ENCODE measurements at regions not wholly inside any gene's neighbourhood (a gene's known extent, or its start where the extent isn't known, plus 50 kb on each side); places are given as distances from the start of the nearest gene placed in this dataset.

- H3K27ac Mint-ChIP-seq: no peak overlapping the region
Observed at GRCh38 chrX:63488546-63489373, 137.6 kb upstream of the SPIN4 start.

DNA sequence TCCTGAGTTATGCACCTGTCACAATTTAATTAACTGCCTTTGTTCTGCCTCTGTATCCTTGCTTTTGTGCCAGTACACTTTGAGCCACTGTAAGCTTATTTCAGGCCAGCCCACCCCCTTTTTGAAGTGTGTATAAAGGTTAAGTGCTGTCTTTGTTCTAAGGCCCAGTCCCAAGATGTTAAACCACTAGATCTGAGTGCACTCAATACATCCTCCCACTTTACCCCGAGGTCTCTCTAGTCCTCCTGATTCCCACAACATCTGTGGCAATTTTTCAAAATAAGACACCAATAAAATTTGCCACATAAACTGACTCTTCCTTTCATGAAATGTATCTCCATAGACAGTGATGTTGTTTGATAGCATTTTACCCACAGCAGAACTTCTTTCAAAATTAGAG is 124.1 kb upstream of the SPIN4 start:
- Histone ChIP-seq H3K4me1 (ENCODE audit: control insufficient read depth in 2 of 2, insufficient read depth in 2 of 2, low read length in 2 of 2) (no peaks in the 10 kb centered on the region), H3K36me3 (ENCODE audit: control insufficient read depth in 2 of 3, insufficient read depth in 3 of 3, low read length in 3 of 3) (peaks cover 0 to 12% (median 0%) of the 10 kb centered on the region in 3 experiments), H3K9me3 (ENCODE audit: control insufficient read depth in 2 of 3, low read length in 3 of 3) (peaks cover 0 to 25% (median 0%) of the 10 kb centered on the region in 3 experiments), H3K27ac (ENCODE audit: low read depth, low read length) (no peak overlapping the region), H3K27me3 (ENCODE audit: control insufficient read depth in 2 of 2, insufficient read depth in 2 of 2, low read length in 2 of 2) (no peaks in the 10 kb centered on the region), H3K4me3 (ENCODE audit: low read length) (no peak overlapping the region)
- peaks cover 0 to 63% (median 48%) of the 10 kb centered on the region in 5 donors for H3K36me3 Mint-ChIP-seq
- peaks cover 0 to 83% (median 38%) of the 10 kb centered on the region in 11 donors for H3K9me3 Mint-ChIP-seq
- ChIA-PET POLR2A (no interaction called here), CTCF (no interaction called here)
- H3K27ac Mint-ChIP-seq: no peak overlapping the region
- peaks cover 0 to 6% (median 0%) of the 10 kb centered on the region in 7 donors for H3K4me1 Mint-ChIP-seq
- intact Hi-C loops (cut with micrococcal nuclease): no loop called here
- no peaks in the 10 kb centered on the region for H3K27me3 Mint-ChIP-seq
- no peak for DNase-seq
- no peak overlapping the region for H3K4me3 Mint-ChIP-seq
- ATAC-seq: no peak

More at GRCh38 chrX:63488546-63489373, 137.6 kb upstream of the SPIN4 start:
- no peak for DNase-seq
- CTCF ChIA-PET: no interaction called here
- Mint-ChIP-seq H3K36me3 (peaks cover 4 to 65% (median 51%) of the 10 kb centered on the region in 5 donors), H3K27me3 (no peaks in the 10 kb centered on the region), H3K9me3 (peaks cover 0 to 63% (median 22%) of the 10 kb centered on the region in 11 donors), H3K4me3 (no peak overlapping the region), H3K4me1 (peaks cover 0 to 16% (median 9%) of the 10 kb centered on the region in 7 donors)
- H3K4me1 ChIP-seq (ENCODE audit: control insufficient read depth in 2 of 2, insufficient read depth in 2 of 2, low read length in 2 of 2): no peaks in the 10 kb centered on the region
- H3K27me3 ChIP-seq (ENCODE audit: control insufficient read depth in 2 of 2, insufficient read depth in 2 of 2, low read length in 2 of 2): no peaks in the 10 kb centered on the region
- no peak for ATAC-seq
- H3K36me3 ChIP-seq (ENCODE audit: control insufficient read depth in 2 of 3, insufficient read depth in 3 of 3, low read length in 3 of 3): no peaks in the 10 kb centered on the region
- POLR2A ChIA-PET: no interaction called here
- H3K4me3 ChIP-seq (ENCODE audit: low read length): no peak overlapping the region
- no peaks in the 10 kb centered on the region for H3K9me3 ChIP-seq (ENCODE audit: control insufficient read depth in 2 of 3, low read length in 3 of 3)
- intact Hi-C loops (cut with micrococcal nuclease): no loop called here
- no peak overlapping the region for H3K27ac ChIP-seq (ENCODE audit: low read depth, low read length)

DNA sequence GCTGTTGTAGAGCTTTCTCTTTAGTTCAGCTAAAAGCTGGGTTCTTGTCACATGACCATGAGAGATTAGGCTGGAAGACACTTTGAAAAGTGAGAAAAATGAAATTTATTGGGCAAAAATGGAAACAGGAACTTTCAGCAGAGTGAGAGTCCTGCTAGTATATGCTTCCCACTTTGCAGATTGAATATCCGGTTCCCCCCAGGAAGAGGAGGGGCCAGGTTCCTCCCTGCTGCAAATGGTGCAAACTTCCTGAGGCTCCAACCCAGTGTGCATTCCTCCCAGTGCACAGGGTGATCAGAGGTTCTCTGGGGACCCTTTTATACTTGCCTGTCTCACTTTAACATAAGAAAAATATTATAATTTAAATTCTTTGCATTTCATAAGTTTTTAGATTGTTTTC is 119.9 kb upstream of the SPIN4 start:
- POLR2A ChIA-PET: no interaction called here
- CTCF ChIA-PET: no interaction called here
- Histone ChIP-seq H3K4me1 (ENCODE audit: control insufficient read depth in 2 of 2, insufficient read depth in 2 of 2, low read length in 2 of 2) (no peaks in the 10 kb centered on the region), H3K27me3 (ENCODE audit: control insufficient read depth in 2 of 2, insufficient read depth in 2 of 2, low read length in 2 of 2) (no peaks in the 10 kb centered on the region), H3K9me3 (ENCODE audit: control insufficient read depth in 2 of 3, low read length in 3 of 3) (peaks cover 0 to 27% (median 0%) of the 10 kb centered on the region in 3 experiments), H3K36me3 (ENCODE audit: control insufficient read depth in 2 of 3, insufficient read depth in 3 of 3, low read length in 3 of 3) (peaks cover 0 to 6% (median 0%) of the 10 kb centered on the region in 3 experiments), H3K27ac (ENCODE audit: low read depth, low read length) (no peak overlapping the region), H3K4me3 (ENCODE audit: low read length) (no peak overlapping the region)
- intact Hi-C loops (cut with micrococcal nuclease): no loop called here
- H3K36me3 Mint-ChIP-seq: peaks cover 0 to 60% (median 32%) of the 10 kb centered on the region in 5 donors
- H3K4me1 Mint-ChIP-seq: no peaks in the 10 kb centered on the region
- no peaks in the 10 kb centered on the region for H3K27me3 Mint-ChIP-seq
- peaks cover 0 to 86% (median 31%) of the 10 kb centered on the region in 11 donors for H3K9me3 Mint-ChIP-seq
- DNase-seq (no peak), ATAC-seq (no peak)
- no peak overlapping the region for H3K27ac Mint-ChIP-seq
- H3K4me3 Mint-ChIP-seq: no peak overlapping the region

DNA sequence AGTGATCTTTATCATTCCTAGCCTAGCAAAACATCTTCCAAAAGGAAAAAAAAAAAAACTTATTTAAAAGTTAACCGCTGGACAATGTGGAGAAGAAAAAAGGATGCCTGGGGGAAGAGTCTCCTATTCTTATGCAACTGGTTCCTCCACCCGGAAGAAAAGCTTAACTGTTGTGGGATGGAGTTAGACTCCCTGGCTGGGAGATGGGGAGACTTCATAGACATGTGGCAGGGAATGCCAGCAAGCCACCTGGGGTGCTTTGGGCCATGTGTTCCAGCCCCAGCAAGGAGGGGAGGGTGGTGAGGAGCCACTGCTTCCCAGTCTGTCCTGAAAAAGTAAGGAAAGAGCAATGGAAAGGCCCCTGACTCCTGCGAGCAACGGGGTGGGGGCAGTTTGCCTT is 119.4 kb upstream of the SPIN4 start:
- ChIA-PET CTCF (no interaction called here), POLR2A (no interaction called here)
- intact Hi-C loops (cut with micrococcal nuclease): no loop called here
- Mint-ChIP-seq H3K4me3 (no peak overlapping the region), H3K27me3 (no peaks in the 10 kb centered on the region), H3K4me1 (no peaks in the 10 kb centered on the region), H3K27ac (no peak overlapping the region), H3K9me3 (peaks cover 0 to 81% (median 26%) of the 10 kb centered on the region in 11 donors), H3K36me3 (peaks cover 0 to 58% (median 30%) of the 10 kb centered on the region in 5 donors)
- ATAC-seq: no peak
- H3K27ac ChIP-seq (ENCODE audit: low read depth, low read length): no peak overlapping the region
- peaks cover 0 to 6% (median 0%) of the 10 kb centered on the region in 3 experiments for H3K36me3 ChIP-seq (ENCODE audit: control insufficient read depth in 2 of 3, insufficient read depth in 3 of 3, low read length in 3 of 3)
- H3K9me3 ChIP-seq (ENCODE audit: control insufficient read depth in 2 of 3, low read length in 3 of 3): peaks cover 0 to 22% (median 0%) of the 10 kb centered on the region in 3 experiments
- no peaks in the 10 kb centered on the region for H3K27me3 ChIP-seq (ENCODE audit: control insufficient read depth in 2 of 2, insufficient read depth in 2 of 2, low read length in 2 of 2)
- no peaks in the 10 kb centered on the region for H3K4me1 ChIP-seq (ENCODE audit: control insufficient read depth in 2 of 2, insufficient read depth in 2 of 2, low read length in 2 of 2)
- H3K4me3 ChIP-seq (ENCODE audit: low read length): no peak overlapping the region
- no peak for DNase-seq

- Mint-ChIP-seq H3K4me3 (no peak overlapping the region), H3K27ac (no peak overlapping the region), H3K27me3 (no peaks in the 10 kb centered on the region), H3K4me1 (no peaks in the 10 kb centered on the region), H3K36me3 (peaks cover 6 to 34% (median 25%) of the 10 kb centered on the region in 5 donors), H3K9me3 (peaks cover 0 to 61% (median 16%) of the 10 kb centered on the region in 11 donors)
- ATAC-seq (no peak), DNase-seq (no peak)
- H3K36me3 ChIP-seq (ENCODE audit: control insufficient read depth in 2 of 3, insufficient read depth in 3 of 3, low read length in 3 of 3): peaks cover 0 to 6% (median 0%) of the 10 kb centered on the region in 3 experiments
- intact Hi-C loops (cut with micrococcal nuclease): no loop called here
- H3K4me3 ChIP-seq (ENCODE audit: low read length): no peak overlapping the region
- peaks cover 0 to 15% (median 0%) of the 10 kb centered on the region in 3 experiments for H3K9me3 ChIP-seq (ENCODE audit: control insufficient read depth in 2 of 3, low read length in 3 of 3)
- no peak overlapping the region for H3K27ac ChIP-seq (ENCODE audit: low read depth, low read length)
- ChIA-PET CTCF (no interaction called here), POLR2A (no interaction called here)
- H3K4me1 ChIP-seq (ENCODE audit: control insufficient read depth in 2 of 2, insufficient read depth in 2 of 2, low read length in 2 of 2): no peaks in the 10 kb centered on the region
- no peaks in the 10 kb centered on the region for H3K27me3 ChIP-seq (ENCODE audit: control insufficient read depth in 2 of 2, insufficient read depth in 2 of 2, low read length in 2 of 2)
Observed at GRCh38 chrX:63466690-63467089, 115.6 kb upstream of the SPIN4 start.

GRCh38 chrX:63458981-63459380 is 107.8 kb upstream of the SPIN4 start:
- H3K4me3 Mint-ChIP-seq: no peak overlapping the region
- peaks cover 0 to 54% (median 25%) of the 10 kb centered on the region in 11 donors for H3K9me3 Mint-ChIP-seq
- H3K36me3 ChIP-seq (ENCODE audit: control insufficient read depth in 2 of 3, insufficient read depth in 3 of 3, low read length in 3 of 3): no peaks in the 10 kb centered on the region
- CTCF ChIA-PET: no interaction called here
- ATAC-seq: no peak
- POLR2A ChIA-PET: no interaction called here
- H3K4me1 ChIP-seq (ENCODE audit: control insufficient read depth in 2 of 2, insufficient read depth in 2 of 2, low read length in 2 of 2): no peaks in the 10 kb centered on the region
- no peaks in the 10 kb centered on the region for H3K27me3 Mint-ChIP-seq
- no peak for DNase-seq
- intact Hi-C loops (cut with micrococcal nuclease): no loop called here
- H3K27ac ChIP-seq (ENCODE audit: low read depth, low read length): no peak overlapping the region
- no peak overlapping the region for H3K27ac Mint-ChIP-seq
- peaks cover 2 to 42% (median 31%) of the 10 kb centered on the region in 5 donors for H3K36me3 Mint-ChIP-seq
- H3K27me3 ChIP-seq (ENCODE audit: control insufficient read depth in 2 of 2, insufficient read depth in 2 of 2, low read length in 2 of 2): no peaks in the 10 kb centered on the region
- H3K4me1 Mint-ChIP-seq: no peaks in the 10 kb centered on the region
- H3K9me3 ChIP-seq (ENCODE audit: control insufficient read depth in 2 of 3, low read length in 3 of 3): no peaks in the 10 kb centered on the region
- H3K4me3 ChIP-seq (ENCODE audit: low read length): no peak overlapping the region

GRCh38 chrX:63453571-63453970 is 102.4 kb upstream of the SPIN4 start:
- H3K4me1 Mint-ChIP-seq: no peaks in the 10 kb centered on the region

More at GRCh38 chrX:63453571-63453970, 102.4 kb upstream of the SPIN4 start:
- ATAC-seq: no peak
- Histone ChIP-seq H3K9me3 (ENCODE audit: control insufficient read depth in 2 of 3, low read length in 3 of 3) (peaks cover 0 to 7% (median 0%) of the 10 kb centered on the region in 3 experiments), H3K4me3 (ENCODE audit: low read length) (no peak overlapping the region), H3K36me3 (ENCODE audit: control insufficient read depth in 2 of 3, insufficient read depth in 3 of 3, low read length in 3 of 3) (peaks cover 0 to 12% (median 5%) of the 10 kb centered on the region in 3 experiments), H3K27ac (ENCODE audit: low read depth, low read length) (no peak overlapping the region), H3K4me1 (ENCODE audit: control insufficient read depth in 2 of 2, insufficient read depth in 2 of 2, low read length in 2 of 2) (no peaks in the 10 kb centered on the region), H3K27me3 (ENCODE audit: control insufficient read depth in 2 of 2, insufficient read depth in 2 of 2, low read length in 2 of 2) (no peaks in the 10 kb centered on the region)
- POLR2A ChIA-PET: no interaction called here
- CTCF ChIA-PET: no interaction called here
- DNase-seq: no peak
- H3K36me3 Mint-ChIP-seq: peaks cover 16 to 62% (median 51%) of the 10 kb centered on the region in 5 donors
- intact Hi-C loops (cut with micrococcal nuclease): no loop called here
- H3K27me3 Mint-ChIP-seq: no peaks in the 10 kb centered on the region
- no peak overlapping the region for H3K4me3 Mint-ChIP-seq
- H3K27ac Mint-ChIP-seq: no peak overlapping the region
- peaks cover 0 to 89% (median 40%) of the 10 kb centered on the region in 11 donors for H3K9me3 Mint-ChIP-seq
